ENCODE measurements at regions not wholly inside any gene's neighbourhood (a gene's known extent, or its start where the extent isn't known, plus 50 kb on each side); places are given as distances from the start of the nearest gene placed in this dataset.

DNA sequence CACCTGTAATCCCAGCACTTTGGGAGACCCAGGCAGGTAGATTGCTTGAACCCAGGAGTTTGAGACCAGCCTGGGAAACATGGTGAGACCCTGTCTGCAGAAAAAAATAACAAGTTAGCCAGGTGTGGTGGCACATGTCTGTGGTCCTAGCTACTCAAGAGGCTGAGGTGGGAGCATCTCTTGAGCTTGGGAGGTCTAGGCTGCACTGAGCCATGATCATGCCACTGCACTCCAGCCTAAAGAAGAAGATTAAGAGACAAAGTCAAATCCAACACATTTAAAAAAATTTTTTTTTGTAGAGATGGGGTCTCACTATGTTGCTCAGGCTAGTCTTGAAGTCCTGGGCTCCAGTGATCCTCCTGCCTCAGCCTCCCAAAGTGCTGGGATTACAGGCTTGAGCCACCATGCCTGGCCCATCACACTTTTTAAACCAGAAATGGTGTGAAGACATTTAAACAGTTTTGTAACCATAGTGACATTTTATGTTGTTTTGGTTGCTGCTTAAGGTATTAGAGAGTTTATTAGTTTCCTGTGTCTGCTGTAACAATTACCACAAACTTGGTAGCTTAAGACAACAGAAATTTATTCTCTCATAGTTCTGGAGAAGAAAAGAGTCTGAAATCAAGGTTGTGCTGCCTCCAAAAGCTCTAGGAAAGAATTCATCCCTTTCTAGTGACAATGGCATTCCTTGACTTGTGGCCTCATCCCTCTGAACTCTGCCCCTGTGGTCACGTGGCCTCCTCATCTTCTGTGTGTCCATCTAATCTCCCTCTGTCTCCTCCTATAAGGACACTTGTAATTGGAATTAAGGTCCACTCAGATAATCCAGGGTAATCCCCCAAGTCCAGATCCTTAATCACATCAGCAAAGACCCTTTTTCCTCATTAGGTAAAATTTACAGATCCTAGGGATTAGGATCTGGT is 104.6 kb upstream of the TNFAIP3 start:
- FAIRE-seq = no peak
- Histone ChIP-seq H3K9ac (replicated peaks in 1 of 4; ENCODE audit: extremely low read depth in 1 of 4, low read depth in 3 of 4, low read length in 3 of 4) (no peak overlapping the region), H3K23me2 (ENCODE audit: low read depth, low read length) (no peaks in the 10 kb centered on the region), H3K27ac (ENCODE audit: low read depth, low read length) (no peak overlapping the region), H3K4me1 (replicated peaks in 1 of 4; ENCODE audit: control insufficient read depth in 3 of 4, insufficient read depth in 4 of 4, low read length in 3 of 4) (no peaks in the 10 kb centered on the region), H3K27me3 (replicated peaks in 1 of 4; ENCODE audit: control insufficient read depth in 3 of 4, extremely low read depth in 1 of 4, insufficient read depth in 3 of 4, low read length in 3 of 4) (no peaks in the 10 kb centered on the region), H3K14ac (ENCODE audit: insufficient read length) (no peak overlapping the region), H2BK120ac (replicated peaks; ENCODE audit: low read depth, low read length) (no peak overlapping the region), H4K5ac (ENCODE audit: insufficient read length, low read depth, low read length) (no peak overlapping the region), H2BK20ac (ENCODE audit: low read length) (no peak overlapping the region), H3K4me3 (ENCODE audit: extremely low read depth in 1 of 4, insufficient read depth in 2 of 4, low read depth in 3 of 4, low read length in 4 of 4) (no peak overlapping the region), H3K18ac (ENCODE audit: extremely low read depth, low read length) (no peak overlapping the region), H2AFZ (ENCODE audit: low read length) (no peak overlapping the region), H2BK12ac (ENCODE audit: low read depth, low read length) (no peak overlapping the region), H3K36me3 (ENCODE audit: control insufficient read depth in 2 of 4, insufficient read depth in 4 of 4, low read length in 3 of 4) (no peaks in the 10 kb centered on the region), H3K4ac (replicated peaks; ENCODE audit: insufficient read length, low read depth, low read length) (no peak overlapping the region), H3K4me2 (ENCODE audit: insufficient read depth in 1 of 2, low read depth in 2 of 2, low read length in 2 of 2) (no peak overlapping the region), H4K91ac (replicated peaks; ENCODE audit: insufficient read length, low read length) (no peak overlapping the region), H2BK5ac (ENCODE audit: low read depth, low read length) (no peak overlapping the region), H3K9me3 (ENCODE audit: insufficient read depth in 2 of 2, low read depth in 1 of 2, low read length in 1 of 2) (no peaks in the 10 kb centered on the region), H3K79me1 (ENCODE audit: low read depth, low read length) (no peaks in the 10 kb centered on the region), H2BK15ac (ENCODE audit: low read length) (no peak overlapping the region), H4K20me1 (replicated peaks in 1 of 2; ENCODE audit: control insufficient read depth in 1 of 2, insufficient read depth in 2 of 2, low read length in 2 of 2) (no peaks in the 10 kb centered on the region), H3K23ac (ENCODE audit: insufficient read length) (no peak overlapping the region), H2AK5ac (ENCODE audit: low read depth, low read length) (no peak overlapping the region), H3K56ac (replicated peaks; ENCODE audit: insufficient read length, low read depth, low read length) (no peak overlapping the region), H3K79me2 (ENCODE audit: control insufficient read depth in 1 of 2, insufficient read depth in 2 of 2, low read length in 2 of 2) (no peaks in the 10 kb centered on the region), H4K8ac (ENCODE audit: extremely low read depth, insufficient read depth, low read length) (no peak overlapping the region)
- ChIA-PET POLR2A (ENCODE audit: partially characterized antibody) (no interaction called here), CTCF (ENCODE audit: partially characterized antibody) (interaction anchor here (0.9 to 1.1 kb wide), 2 partner anchors 54 to 246 kb away, joined by 3 read pairs; no protein-coding TSS in a partner anchor)
- WGBS, 2 experiments (ENCODE audit: extremely low coverage in 1 of 2, insufficient coverage in 1 of 2, insufficient read length in 1 of 2, insufficient replicate concordance in 2 of 2, low coverage in 1 of 2, low lambda C conversion rate in 2 of 2, missing lambda C conversion rate in 1 of 2) = 92% methylated on average over 1 of the region's 1 CpG; no CpG with 5 or more reads in 1 of the 2 experiments
- TF ChIP-seq TAF7 (optimal IDR thresholded peaks at IDR 0.05; ENCODE audit: borderline replicate concordance, low read depth, low read length) (no peak), RBBP5 (IDR thresholded peaks at IDR 0.05; ENCODE audit: borderline replicate concordance, low read depth, low read length) (no peak), JUN (IDR thresholded peaks at IDR 0.05; ENCODE audit: low read depth, low read length) (no peak)
- DNase-seq (ENCODE audit: low read depth in 1 of 2, low spot score in 2 of 2) = no peak

Data from H1 (cell line).